H9 (cell line): ENCODE measurements at regions not wholly inside any gene's neighbourhood (a gene's known extent, or its start where the extent isn't known, plus 50 kb on each side); places are given as distances from the start of the nearest gene placed in this dataset.

Experiments
- DNase-seq: peaks from one replicate; pipeline ENCODE4 v3.0.0-alpha.2; 2017
- H2AFZ ChIP-seq: one replicate; pipeline ENCODE4 v1.6.1; 2013; ENCODE audit warnings: mild to moderate bottlenecking, low read length, control low read depth, moderate library complexity
- H2AK5ac ChIP-seq: 2 replicates; pipeline ENCODE4 v1.6.1; 2013; ENCODE audit warnings: low read length, control low read depth, mixed read lengths; ENCODE audit not compliant: insufficient read length
- H2BK120ac ChIP-seq: one replicate; pipeline ENCODE4 v1.6.1; 2013; ENCODE audit warnings: low read depth, mild to moderate bottlenecking, low read length, control low read depth, inconsistent platforms; ENCODE audit not compliant: poor library complexity, severe bottlenecking
- H2BK12ac ChIP-seq: 2 replicates; pipeline ENCODE4 v1.6.1; 2013; ENCODE audit warnings: low read length, control low read depth, mixed read lengths, low read depth; ENCODE audit not compliant: insufficient read length
- H2BK15ac ChIP-seq: 2 replicates; pipeline ENCODE4 v1.6.1; 2013; ENCODE audit warnings: low read depth, low read length, control low read depth
- H2BK20ac ChIP-seq: one replicate; pipeline ENCODE4 v1.6.1; 2013; ENCODE audit warnings: low read depth, mild to moderate bottlenecking, low read length, control low read depth, inconsistent platforms; ENCODE audit not compliant: poor library complexity, severe bottlenecking
- H2BK5ac ChIP-seq: 2 replicates; pipeline ENCODE4 v1.6.1; 2013; ENCODE audit warnings: low read length, control low read depth, mixed read lengths; ENCODE audit not compliant: insufficient read length
- H3K14ac ChIP-seq: 2 replicates; pipeline ENCODE4 v1.6.1; 2013; ENCODE audit warnings: low read length, control low read depth; ENCODE audit not compliant: insufficient read depth
- H3K18ac ChIP-seq: 2 replicates; pipeline ENCODE4 v1.6.1; 2013; ENCODE audit warnings: low read depth, mild to moderate bottlenecking, mixed read lengths, low read length, control low read depth; ENCODE audit not compliant: insufficient read length
- H3K23ac ChIP-seq: 2 replicates; pipeline ENCODE4 v1.6.1; 2013; ENCODE audit warnings: low read length, control low read depth, mixed read lengths, low read depth; ENCODE audit not compliant: insufficient read length
- H3K23me2 ChIP-seq: 2 replicates; pipeline ENCODE4 v1.6.1; 2013; ENCODE audit warnings: low read depth, mild to moderate bottlenecking, mixed read lengths, low read length, control low read depth; ENCODE audit not compliant: insufficient read length, poor library complexity, severe bottlenecking
- H3K27ac ChIP-seq: 2 replicates; pipeline ENCODE4 v1.5.1; 2013; ENCODE audit warnings: low read length, control low read depth, mixed read lengths, low read depth; ENCODE audit not compliant: insufficient read length
- H3K27me3 ChIP-seq: 2 replicates; pipeline ENCODE4 v1.6.1; 2013; ENCODE audit warnings: low read length, control low read depth, inconsistent platforms; ENCODE audit not compliant: insufficient read depth
- H3K4ac ChIP-seq: 2 replicates; pipeline ENCODE4 v1.6.1; 2013; ENCODE audit warnings: low read depth, mild to moderate bottlenecking, control low read depth, inconsistent platforms, low read length, moderate library complexity
- H3K4me1 ChIP-seq: 2 replicates; pipeline ENCODE4 v1.6.1; 2013; ENCODE audit warnings: low read length, control low read depth, inconsistent platforms; ENCODE audit not compliant: insufficient read depth
- H3K4me2 ChIP-seq: 2 replicates; pipeline ENCODE4 v1.6.1; 2013; ENCODE audit warnings: low read length, control low read depth, mixed read lengths; ENCODE audit not compliant: insufficient read length, insufficient read depth
- H3K56ac ChIP-seq: 2 replicates; pipeline ENCODE4 v1.6.1; 2013; ENCODE audit warnings: low read depth, mild to moderate bottlenecking, mixed read lengths, low read length, control low read depth; ENCODE audit not compliant: insufficient read length
- H3K79me1 ChIP-seq: 2 replicates; pipeline ENCODE4 v1.6.1; 2013; ENCODE audit warnings: low read depth, mild to moderate bottlenecking, moderate library complexity, low read length, control low read depth, inconsistent platforms; ENCODE audit not compliant: insufficient read depth, poor library complexity, severe bottlenecking
- H3K79me2 ChIP-seq: 2 replicates; pipeline ENCODE4 v1.6.1; 2013; ENCODE audit warnings: low read length, control low read depth, inconsistent platforms; ENCODE audit not compliant: insufficient read depth
- H3K9ac ChIP-seq: 2 replicates; pipeline ENCODE4 v1.6.1; 2013; ENCODE audit warnings: low read length, control low read depth, mixed read lengths; ENCODE audit not compliant: insufficient read length; ENCODE audit errors: extremely low read depth
- H3K9me3 ChIP-seq: one replicate; pipeline ENCODE4 v1.6.1; 2013; ENCODE audit warnings: low read depth, low read length, inconsistent platforms; ENCODE audit not compliant: control insufficient read depth
- H3T11ph ChIP-seq: one replicate; pipeline ENCODE4 v1.6.1; 2013; ENCODE audit warnings: mild to moderate bottlenecking, low read length, control low read depth, inconsistent platforms
- H4K20me1 ChIP-seq: one replicate; pipeline ENCODE4 v1.6.1; 2013; ENCODE audit not compliant: control insufficient read depth, insufficient read length, insufficient read depth
- H4K5ac ChIP-seq: 2 replicates; pipeline ENCODE4 v1.6.1; 2013; ENCODE audit warnings: low read depth, mild to moderate bottlenecking, mixed read lengths, low read length, control low read depth; ENCODE audit not compliant: insufficient read length
- H4K8ac ChIP-seq: replicated peaks from 2 replicates; pipeline ENCODE4 v1.6.1; 2013; ENCODE audit warnings: low read length, control low read depth, mixed read lengths, low read depth; ENCODE audit not compliant: insufficient read length
- H4K91ac ChIP-seq: 2 replicates; pipeline ENCODE4 v1.6.1; 2013; ENCODE audit warnings: low read depth, mild to moderate bottlenecking, moderate library complexity, mixed read lengths, low read length, control low read depth; ENCODE audit not compliant: insufficient read length
- H3K27ac Mint-ChIP-seq, 3 experiments: 2 replicates in 2 of 3; 3 replicates in 1 of 3; pipeline ENCODE4 v1.8.0; 2020 to 2021; ENCODE audit warnings: mixed read lengths in 3 of 3, mild to moderate bottlenecking in 1 of 3, moderate library complexity in 1 of 3
- H3K27me3 Mint-ChIP-seq: 2 replicates; pipeline ENCODE4 v1.8.0; 2021; ENCODE audit warnings: low read depth, mild to moderate bottlenecking, moderate library complexity, mixed read lengths
- H3K36me3 Mint-ChIP-seq, 3 experiments: 2 replicates in 2 of 3; 3 replicates in 1 of 3; pipeline ENCODE4 v1.8.0; 2020 to 2021; ENCODE audit warnings: low read depth in 3 of 3, mixed read lengths in 3 of 3; ENCODE audit not compliant: insufficient read depth in 1 of 3
- H3K4me1 Mint-ChIP-seq, 2 experiments: 2 replicates each; pipeline ENCODE4 v1.8.0; 2020; ENCODE audit warnings: mixed read lengths in 2 of 2
- H3K4me3 Mint-ChIP-seq, 2 experiments: 2 replicates in 1 of 2; 3 replicates in 1 of 2; pipeline ENCODE4 v1.8.0; 2020 to 2021; ENCODE audit warnings: mild to moderate bottlenecking in 2 of 2, mixed read lengths in 2 of 2, moderate library complexity in 1 of 2
- H3K9me3 Mint-ChIP-seq, 2 experiments: 2 replicates in 1 of 2; 3 replicates in 1 of 2; pipeline ENCODE4 v1.8.0; 2020; ENCODE audit warnings: mild to moderate bottlenecking in 2 of 2, mixed read lengths in 2 of 2, moderate library complexity in 1 of 2
- CTCF ChIP-seq: fragments of 200-600 bp; sonication (generic); conservative IDR thresholded peaks from 3 replicates; pipeline ENCODE4 v1.8.0; 2021; ENCODE audit warnings: antibody characterized with exemption, mild to moderate bottlenecking
- WGBS: extraction: QIAGEN DNeasy Blood & Tissue Kit; methylation state at CpG from one replicate; pipeline ENCODE4 v1.1.7; 2013; ENCODE audit warnings: missing lambda C conversion rate, low lambda C conversion rate, mixed read lengths; ENCODE audit not compliant: insufficient read length; ENCODE audit errors: extremely low coverage; 5-methylcytosine and 5-hydroxymethylcytosine counted together

- H3K9ac ChIP-seq = no peak overlapping the region
- no peaks in the 10 kb centered on the region for H3K79me2 ChIP-seq
- Mint-ChIP-seq H3K4me1 (peaks cover 5 to 9% of the 10 kb centered on the region in 2 experiments), H3K27ac (no peak overlapping the region), H3K27me3 (peaks cover 15% of the 10 kb centered on the region), H3K9me3 (peaks cover 23 to 26% of the 10 kb centered on the region in 2 experiments), H3K4me3 (no peak overlapping the region), H3K36me3 (peaks cover 19 to 31% (median 22%) of the 10 kb centered on the region in 3 experiments)
- H3K9me3 ChIP-seq = no peaks in the 10 kb centered on the region
- H3K4ac ChIP-seq = no peak overlapping the region
- H3K56ac ChIP-seq = no peak overlapping the region
- H2AFZ ChIP-seq = no peak overlapping the region
- H3K4me1 ChIP-seq = no peaks in the 10 kb centered on the region
- no peaks in the 10 kb centered on the region for H3K79me1 ChIP-seq
- H4K5ac ChIP-seq = no peak overlapping the region
- H3T11ph ChIP-seq = no peak overlapping the region
- WGBS = no CpG with 5 or more reads among the region's 10 CpGs
- no peak for TF ChIP-seq CTCF
- no peak overlapping the region for H3K4me2 ChIP-seq
- no peaks in the 10 kb centered on the region for H3K27me3 ChIP-seq
- no peak overlapping the region for H3K18ac ChIP-seq
- no peak overlapping the region for H2AK5ac ChIP-seq
- H4K20me1 ChIP-seq = no peaks in the 10 kb centered on the region
- no peak overlapping the region for H3K23ac ChIP-seq
- no peak overlapping the region for H2BK12ac ChIP-seq
- H4K8ac ChIP-seq = no peak overlapping the region
- no peak overlapping the region for H2BK120ac ChIP-seq
- H3K27ac ChIP-seq = no peak overlapping the region
- no peak overlapping the region for H2BK20ac ChIP-seq
- H4K91ac ChIP-seq = no peak overlapping the region
- H2BK15ac ChIP-seq = no peak overlapping the region
- no peak overlapping the region for H2BK5ac ChIP-seq
- H3K23me2 ChIP-seq = no peaks in the 10 kb centered on the region
- DNase-seq = peak; percentile 14
- H3K14ac ChIP-seq = no peak overlapping the region
Observed at GRCh38 chr2:236866542-236867340, 218.9 kb upstream of the COPS8 start.
